ENCODE measurements at regions not wholly inside any gene's neighbourhood (a gene's known extent, or its start where the extent isn't known, plus 50 kb on each side); places are given as distances from the start of the nearest gene placed in this dataset.

DNA sequence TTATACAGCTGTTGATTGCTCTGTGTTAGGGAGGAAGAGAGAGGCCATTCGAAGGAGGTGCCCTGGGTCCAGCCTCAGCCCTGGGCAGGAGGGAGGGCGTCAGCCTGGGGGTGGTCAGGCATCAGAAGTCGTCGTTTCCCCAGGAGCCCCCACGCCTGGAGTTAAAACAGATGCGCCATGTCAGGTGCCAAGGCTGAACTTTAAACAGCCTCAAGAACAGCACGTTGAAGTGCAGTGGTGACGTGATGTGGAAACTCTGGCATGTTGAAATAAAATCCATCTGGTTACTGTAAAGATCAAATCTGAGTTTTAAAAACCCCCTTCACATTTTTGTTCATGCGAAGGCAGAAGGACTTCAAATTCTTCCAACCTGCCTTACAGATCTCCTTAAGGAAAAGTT lies 128.4 kb upstream of the PPP2R2D start:
- TF ChIP-seq, protein P1, sequence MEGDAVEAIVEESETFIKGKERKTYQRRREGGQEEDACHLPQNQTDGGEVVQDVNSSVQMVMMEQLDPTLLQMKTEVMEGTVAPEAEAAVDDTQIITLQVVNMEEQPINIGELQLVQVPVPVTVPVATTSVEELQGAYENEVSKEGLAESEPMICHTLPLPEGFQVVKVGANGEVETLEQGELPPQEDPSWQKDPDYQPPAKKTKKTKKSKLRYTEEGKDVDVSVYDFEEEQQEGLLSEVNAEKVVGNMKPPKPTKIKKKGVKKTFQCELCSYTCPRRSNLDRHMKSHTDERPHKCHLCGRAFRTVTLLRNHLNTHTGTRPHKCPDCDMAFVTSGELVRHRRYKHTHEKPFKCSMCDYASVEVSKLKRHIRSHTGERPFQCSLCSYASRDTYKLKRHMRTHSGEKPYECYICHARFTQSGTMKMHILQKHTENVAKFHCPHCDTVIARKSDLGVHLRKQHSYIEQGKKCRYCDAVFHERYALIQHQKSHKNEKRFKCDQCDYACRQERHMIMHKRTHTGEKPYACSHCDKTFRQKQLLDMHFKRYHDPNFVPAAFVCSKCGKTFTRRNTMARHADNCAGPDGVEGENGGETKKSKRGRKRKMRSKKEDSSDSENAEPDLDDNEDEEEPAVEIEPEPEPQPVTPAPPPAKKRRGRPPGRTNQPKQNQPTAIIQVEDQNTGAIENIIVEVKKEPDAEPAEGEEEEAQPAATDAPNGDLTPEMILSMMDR (IDR thresholded peaks at IDR 0.05; ENCODE audit: low read depth, low read length), result no peak
- no peak for DNase-seq (ENCODE audit: low read depth in 2 of 2)
- no peak overlapping the region for H3K4me3 ChIP-seq (replicated peaks in 1 of 2; ENCODE audit: low read depth in 2 of 2, low read length in 2 of 2)

DNA sequence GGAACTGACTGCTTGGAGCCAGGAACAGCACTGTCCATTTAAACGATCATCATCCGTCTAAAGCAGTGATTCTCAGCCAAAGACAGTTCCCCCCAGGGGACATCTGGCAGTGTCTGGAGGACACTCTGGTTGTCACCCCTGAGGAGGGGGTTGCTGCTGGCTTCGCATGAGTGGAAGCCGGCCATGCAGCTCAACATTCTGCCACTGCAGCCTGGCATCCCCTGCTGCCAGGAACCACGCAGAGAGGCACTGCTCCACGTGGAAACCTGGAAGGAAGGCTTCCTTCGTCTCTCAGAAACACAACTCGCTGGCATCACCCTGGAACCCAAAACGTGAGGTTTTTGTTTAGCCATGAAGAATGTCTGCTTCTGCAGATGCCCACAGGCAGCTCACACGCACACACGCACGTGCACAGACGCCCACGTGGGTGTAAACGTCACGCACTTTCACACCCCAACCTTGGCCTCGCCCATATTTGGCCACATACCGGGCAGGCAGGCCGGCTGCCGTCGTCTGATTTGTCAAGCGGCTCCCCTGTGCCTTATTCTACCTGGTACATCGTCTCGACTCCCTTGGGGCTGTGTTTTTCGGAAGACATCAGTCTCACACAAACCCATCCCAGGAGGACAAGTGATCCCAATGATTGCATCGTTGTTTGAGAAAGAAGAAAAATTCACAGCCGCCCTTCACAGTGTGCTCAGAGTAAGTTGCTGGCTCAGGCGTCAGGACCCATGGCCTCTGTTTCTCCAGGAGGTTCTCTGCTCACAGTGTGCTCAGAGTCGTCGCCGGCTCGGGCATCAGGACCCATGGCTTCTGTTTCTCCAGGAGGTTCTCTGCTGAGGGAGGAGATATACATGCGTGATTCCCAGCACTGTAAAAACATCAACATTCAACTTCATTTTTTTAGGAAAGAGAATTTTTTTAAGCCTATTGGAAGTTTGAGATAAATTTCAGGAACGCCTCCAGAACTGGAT lies 127.2 kb upstream of the PPP2R2D start:
- no peak for DNase-seq (ENCODE audit: low read depth in 2 of 2)
- H3K4me3 ChIP-seq (replicated peaks in 1 of 2; ENCODE audit: low read depth in 2 of 2, low read length in 2 of 2), result no peak overlapping the region
- TF ChIP-seq, protein P1 (IDR thresholded peaks at IDR 0.05; ENCODE audit: low read depth, low read length), result no peak

DNA sequence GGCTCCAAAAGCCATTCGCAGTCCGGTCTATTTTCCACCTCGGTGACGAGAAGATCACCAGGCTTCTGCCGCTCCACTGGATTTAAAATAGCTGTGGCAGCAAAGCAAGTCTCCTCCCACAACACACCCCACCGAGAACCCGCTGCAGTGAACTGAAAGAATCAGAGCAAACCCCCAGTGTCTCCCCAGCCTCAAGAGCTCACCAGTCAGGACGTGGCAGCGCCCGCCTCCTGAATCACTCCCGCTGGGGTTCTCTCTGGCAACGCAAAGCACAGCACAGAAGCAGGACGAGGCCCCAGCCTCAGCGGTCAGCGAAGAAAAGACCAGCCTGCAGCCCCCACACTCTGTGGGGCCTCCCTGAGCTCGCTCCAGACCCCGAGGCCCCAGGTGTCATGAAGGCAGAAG lies 126.1 kb upstream of the PPP2R2D start:
- TF ChIP-seq, protein P1 (IDR thresholded peaks at IDR 0.05; ENCODE audit: low read depth, low read length), result no peak
- no peak for DNase-seq (ENCODE audit: low read depth in 2 of 2)
- H3K4me3 ChIP-seq (replicated peaks in 1 of 2; ENCODE audit: low read depth in 2 of 2, low read length in 2 of 2), result no peak overlapping the region

DNA sequence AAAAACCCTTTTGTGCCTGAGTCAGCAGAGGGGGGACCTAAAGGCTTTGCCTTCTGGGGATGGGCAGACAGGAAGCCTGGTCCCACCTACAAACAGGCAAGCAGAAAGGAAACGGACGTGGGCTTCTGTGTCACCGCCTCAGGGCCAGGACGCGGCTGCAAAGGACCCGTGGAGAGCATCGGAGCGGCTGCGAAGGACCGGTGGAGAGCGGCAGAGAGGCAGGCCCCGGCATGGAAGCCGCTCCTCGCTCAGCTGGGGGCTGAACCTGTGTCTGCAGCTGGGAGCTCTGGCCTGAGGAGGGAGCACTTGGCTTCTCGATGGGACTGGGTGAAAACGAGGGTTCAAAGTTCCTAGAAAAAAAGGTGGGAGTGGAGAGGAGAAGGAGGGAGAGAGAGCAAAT lies 125.4 kb upstream of the PPP2R2D start:
- TF ChIP-seq, protein P1 (IDR thresholded peaks at IDR 0.05; ENCODE audit: low read depth, low read length), result no peak
- no peak for DNase-seq (ENCODE audit: low read depth in 2 of 2)
- H3K4me3 ChIP-seq (replicated peaks in 1 of 2; ENCODE audit: low read depth in 2 of 2, low read length in 2 of 2), result no peak overlapping the region

DNA sequence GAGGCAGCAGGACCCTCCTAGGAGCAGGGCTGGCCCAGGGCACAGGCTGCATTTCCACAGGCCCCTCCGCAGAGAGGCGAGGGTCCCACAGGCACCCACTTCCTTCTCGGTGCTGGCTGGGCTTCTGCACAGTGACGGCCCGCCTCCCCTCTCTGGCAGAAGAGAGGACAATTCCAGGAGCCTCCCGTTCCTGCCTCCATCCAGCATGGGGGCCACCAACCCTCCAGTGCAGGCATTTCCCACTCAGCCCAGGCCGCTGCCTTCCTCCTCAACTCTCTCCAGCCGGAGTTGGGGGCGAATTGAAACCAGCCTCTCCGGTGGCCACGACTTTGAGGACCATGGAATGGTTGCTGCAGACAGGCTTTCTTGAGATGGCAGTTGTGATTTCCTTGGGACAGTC lies 125.0 kb upstream of the PPP2R2D start:
- H3K4me3 ChIP-seq (replicated peaks in 1 of 2; ENCODE audit: low read depth in 2 of 2, low read length in 2 of 2), result no peak overlapping the region
- no peak for DNase-seq (ENCODE audit: low read depth in 2 of 2)
- TF ChIP-seq, protein P1 (IDR thresholded peaks at IDR 0.05; ENCODE audit: low read depth, low read length), result no peak

DNA sequence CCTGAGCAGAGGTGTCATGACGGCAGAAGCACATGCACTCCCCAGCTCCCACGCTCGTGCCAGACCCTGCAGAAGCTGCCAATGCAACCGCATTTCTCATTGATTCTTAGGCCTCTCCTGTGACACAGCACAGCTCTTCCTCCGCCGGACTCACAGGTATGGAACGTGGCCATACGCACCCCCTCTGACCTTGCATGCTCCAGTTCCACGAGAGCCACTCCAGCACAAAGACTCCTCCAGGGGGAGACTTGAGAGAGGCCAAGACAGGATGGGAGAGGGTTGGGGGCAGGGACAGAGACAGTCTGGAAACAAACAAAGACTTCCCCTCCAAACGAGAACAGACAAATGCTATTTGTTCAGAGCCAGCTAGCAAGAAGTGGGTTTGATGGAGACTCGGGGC lies 124.3 kb upstream of the PPP2R2D start:
- TF ChIP-seq, protein P1 (IDR thresholded peaks at IDR 0.05; ENCODE audit: low read depth, low read length), result no peak
- H3K4me3 ChIP-seq (replicated peaks in 1 of 2; ENCODE audit: low read depth in 2 of 2, low read length in 2 of 2), result no peak overlapping the region
- DNase-seq (ENCODE audit: low read depth in 2 of 2), result no peak

All from cardiac fibroblast (primary cell).